Neuronal stem cell (in vitro differentiated cells): ENCODE measurements at regions not wholly inside any gene's neighbourhood (a gene's known extent, or its start where the extent isn't known, plus 50 kb on each side); places are given as distances from the start of the nearest gene placed in this dataset.
"Not testable (repeated sequence)": the region's sequence is repeated elsewhere in the genome, so short reads cannot be mapped to it uniquely, and the experiment has no call there.

Experiments
- DNase-seq: peaks from one replicate; pipeline ENCODE4 v3.0.0-alpha.2; 2013; ENCODE audit warnings: low spot score
- H2AFZ ChIP-seq: one replicate; pipeline ENCODE4 v1.6.1; 2013; ENCODE audit warnings: mild to moderate bottlenecking, low read length, inconsistent platforms
- H2AK5ac ChIP-seq: 2 replicates; pipeline ENCODE4 v1.6.1; 2013; ENCODE audit warnings: low read depth, mild to moderate bottlenecking, inconsistent platforms, low read length, moderate library complexity, mixed read lengths
- H2BK120ac ChIP-seq: 2 replicates; pipeline ENCODE4 v1.6.1; 2013; ENCODE audit warnings: low read depth, mild to moderate bottlenecking, inconsistent platforms, low read length, moderate library complexity, mixed read lengths
- H2BK12ac ChIP-seq: one replicate; pipeline ENCODE4 v1.6.1; 2013; ENCODE audit warnings: low read length, inconsistent platforms
- H2BK15ac ChIP-seq: 2 replicates; pipeline ENCODE4 v1.6.1; 2013; ENCODE audit warnings: mild to moderate bottlenecking, low read length, inconsistent platforms, mixed read lengths
- H2BK5ac ChIP-seq: one replicate; pipeline ENCODE4 v1.6.1; 2013; ENCODE audit warnings: inconsistent platforms, mild to moderate bottlenecking, low read length, moderate library complexity
- H3K14ac ChIP-seq: one replicate; pipeline ENCODE4 v1.6.1; 2013; ENCODE audit warnings: low read length, inconsistent platforms
- H3K18ac ChIP-seq: 2 replicates; pipeline ENCODE4 v1.6.1; 2013; ENCODE audit warnings: low read length, inconsistent platforms
- H3K23ac ChIP-seq: 2 replicates; pipeline ENCODE4 v1.6.1; 2013; ENCODE audit warnings: low read depth, mild to moderate bottlenecking, mixed read lengths, low read length, inconsistent platforms; ENCODE audit not compliant: poor library complexity
- H3K27ac ChIP-seq: replicated peaks from 3 replicates; pipeline ENCODE4 v1.5.1; 2013; ENCODE audit warnings: low read length, inconsistent platforms
- H3K27me3 ChIP-seq, 3 experiments: 2 replicates each; pipeline ENCODE4 v1.6.1; 2013; ENCODE audit warnings: low read length in 3 of 3, mild to moderate bottlenecking in 2 of 3, inconsistent platforms in 1 of 3, low read depth in 1 of 3, mixed read lengths in 1 of 3, moderate library complexity in 1 of 3; ENCODE audit not compliant: control insufficient read depth in 3 of 3, insufficient read depth in 3 of 3
- H3K36me3 ChIP-seq, 2 donors: replicated peaks in 1 of 2; 2 replicates each; pipeline ENCODE4 v1.6.1; 2013; ENCODE audit warnings: low read length in 2 of 2; ENCODE audit not compliant: control insufficient read depth in 2 of 2, insufficient read depth in 2 of 2
- H3K4ac ChIP-seq: 2 replicates; pipeline ENCODE4 v1.6.1; 2013; ENCODE audit warnings: inconsistent platforms, mild to moderate bottlenecking, low read length, moderate library complexity
- H3K4me1 ChIP-seq, 2 donors: 1 replicate in 1 of 2; 2 replicates in 1 of 2; pipeline ENCODE4 v1.6.1; 2013; ENCODE audit warnings: low read length in 2 of 2, low read depth in 1 of 2; ENCODE audit not compliant: control insufficient read depth in 2 of 2, insufficient read depth in 1 of 2
- H3K4me2 ChIP-seq: one replicate; pipeline ENCODE4 v1.6.1; 2013; ENCODE audit warnings: mild to moderate bottlenecking, low read length, inconsistent platforms; ENCODE audit not compliant: insufficient read depth, poor library complexity, severe bottlenecking
- H3K4me3 ChIP-seq, 2 donors: 2 replicates each; pipeline ENCODE4 v1.5.1; 2013; ENCODE audit warnings: low read length in 2 of 2, mild to moderate bottlenecking in 2 of 2, inconsistent platforms in 1 of 2, moderate library complexity in 1 of 2
- H3K79me1 ChIP-seq: one replicate; pipeline ENCODE4 v1.6.1; 2013; ENCODE audit warnings: low read depth, mild to moderate bottlenecking, inconsistent platforms, low read length, moderate library complexity
- H3K9ac ChIP-seq: one replicate; pipeline ENCODE4 v1.6.1; 2013; ENCODE audit warnings: mild to moderate bottlenecking, low read depth, low read length, inconsistent platforms; ENCODE audit not compliant: poor library complexity
- H3K9me3 ChIP-seq, 2 donors: replicated peaks in 1 of 2; 2 replicates each; pipeline versions ENCODE3 to v1.6.1; 2013; ENCODE audit warnings: low read length in 2 of 2, mild to moderate bottlenecking in 2 of 2, inconsistent platforms in 1 of 2, low read depth in 1 of 2, mixed read lengths in 1 of 2, moderate library complexity in 1 of 2; ENCODE audit not compliant: control insufficient read depth in 2 of 2, insufficient read depth in 1 of 2
- H4K8ac ChIP-seq: one replicate; pipeline ENCODE4 v1.6.1; 2013; ENCODE audit warnings: low read depth, mild to moderate bottlenecking, inconsistent platforms, low read length, moderate library complexity
- H4K91ac ChIP-seq: one replicate; pipeline ENCODE4 v1.6.1; 2013; ENCODE audit warnings: low read length, low read depth, mild to moderate bottlenecking, inconsistent platforms; ENCODE audit not compliant: poor library complexity
- WGBS, 2 donors: extraction: QIAGEN DNeasy Blood & Tissue Kit; methylation state at CpG; one replicate each; pipeline ENCODE4 v1.1.7; 2013; ENCODE audit warnings: missing lambda C conversion rate in 2 of 2, mixed read lengths in 1 of 2; ENCODE audit not compliant: insufficient read length in 2 of 2, insufficient replicate concordance in 1 of 2; ENCODE audit errors: extremely low coverage in 2 of 2; 5-methylcytosine and 5-hydroxymethylcytosine counted together

DNA sequence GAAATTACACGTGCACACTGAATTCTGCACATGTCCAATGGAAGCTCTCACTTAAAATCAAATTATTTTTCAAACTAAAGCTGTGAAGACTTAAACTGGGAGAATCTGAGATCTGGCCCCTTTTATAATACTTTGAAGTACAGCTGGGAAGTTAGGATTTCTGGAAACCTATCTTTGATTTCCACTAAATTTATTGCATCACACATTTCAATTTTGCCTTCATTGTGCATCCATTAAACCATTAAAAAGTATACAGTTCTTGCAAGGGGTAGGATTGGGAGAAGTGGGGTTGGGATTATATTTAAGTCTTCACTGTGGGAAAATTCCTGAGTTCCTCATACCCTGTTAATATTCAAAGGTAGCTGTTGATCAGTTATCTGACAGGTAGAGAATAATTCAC, 1229.6 kb upstream of the ZEB2 start:
- Histone ChIP-seq H3K18ac (no peak overlapping the region), H2BK120ac (no peak overlapping the region), H3K27ac (no peak overlapping the region), H3K14ac (no peak overlapping the region), H3K4me1 (peaks cover 6 to 9% of the 10 kb centered on the region in 2 donors), H3K4ac (no peak overlapping the region), H4K8ac (no peak overlapping the region), H2AK5ac (no peak overlapping the region), H3K36me3 (no peaks in the 10 kb centered on the region), H3K9ac (no peak overlapping the region), H4K91ac (no peak overlapping the region), H3K27me3 (no peaks in the 10 kb centered on the region), H2AFZ (no peak overlapping the region), H3K4me3 (no peak overlapping the region), H3K23ac (no peak overlapping the region), H3K9me3 (no peaks in the 10 kb centered on the region), H2BK5ac (no peak overlapping the region), H3K79me1 (no peaks in the 10 kb centered on the region), H2BK12ac (no peak overlapping the region), H3K4me2 (no peak overlapping the region), H2BK15ac (no peak overlapping the region)
- no peak for DNase-seq
- no CpG with 5 or more reads among the region's 1 CpG for WGBS, 2 donors

DNA sequence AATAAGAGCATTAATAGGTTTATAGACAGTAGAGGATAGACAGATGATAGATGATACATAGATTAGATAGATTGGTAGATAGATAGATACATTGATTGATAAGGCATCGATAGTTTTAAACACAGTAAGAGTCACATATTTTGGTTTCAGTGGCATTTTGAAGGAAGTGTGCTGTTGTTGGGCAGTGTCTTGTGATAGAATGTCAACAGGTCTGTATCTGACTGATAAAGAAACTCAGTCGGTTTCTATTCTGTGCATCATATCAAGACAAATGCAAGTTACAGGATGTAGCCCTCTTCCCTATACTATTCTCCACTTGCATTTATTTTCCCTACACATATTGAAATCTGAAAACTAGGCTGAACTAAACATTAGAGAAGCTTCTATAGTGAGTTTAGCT, 1229.0 kb upstream of the ZEB2 start:
- no peak overlapping the region for H3K4me3 ChIP-seq
- no peak overlapping the region for H2AFZ ChIP-seq

DNA sequence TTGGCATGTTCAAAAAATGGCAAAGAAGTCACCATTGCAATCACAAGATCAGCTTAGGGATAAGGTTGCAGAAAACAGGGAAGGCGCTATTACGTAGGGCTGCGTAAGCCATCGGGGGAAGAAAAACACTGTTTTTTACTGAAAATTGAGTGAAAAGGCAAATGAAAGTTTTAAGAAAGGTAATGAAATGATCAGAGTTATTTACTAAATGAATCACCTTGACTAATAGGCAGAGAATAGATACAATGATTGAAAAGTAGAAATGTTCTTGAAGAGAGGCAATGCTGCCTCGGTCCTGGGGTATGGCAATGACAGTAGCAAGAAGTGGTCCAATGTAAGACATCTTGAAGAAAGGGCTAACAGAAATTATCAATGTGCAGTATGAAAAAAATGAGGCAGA, 1227.8 kb upstream of the ZEB2 start:
- Histone ChIP-seq H3K9me3 (no peaks in the 10 kb centered on the region), H3K14ac (no peak overlapping the region), H3K4me3 (no peak overlapping the region), H2BK120ac (no peak overlapping the region), H3K4me1 (peaks cover 3 to 4% of the 10 kb centered on the region in 2 donors), H2AFZ (no peak overlapping the region), H3K4me2 (no peak overlapping the region), H2BK5ac (no peak overlapping the region), H3K36me3 (no peaks in the 10 kb centered on the region), H3K27me3 (no peaks in the 10 kb centered on the region), H3K9ac (no peak overlapping the region), H2AK5ac (no peak overlapping the region), H4K8ac (no peak overlapping the region), H2BK12ac (no peak overlapping the region), H3K79me1 (no peaks in the 10 kb centered on the region), H3K4ac (no peak overlapping the region), H3K18ac (no peak overlapping the region), H4K91ac (no peak overlapping the region), H2BK15ac (no peak overlapping the region), H3K27ac (no peak overlapping the region), H3K23ac (no peak overlapping the region)
- no peak for DNase-seq
- no CpG with 5 or more reads among the region's 5 CpGs for WGBS, 2 donors

More for the DNA sequence above, 1229.0 kb upstream of the ZEB2 start:
- WGBS, 2 donors, result no CpG with 5 or more reads among the region's 2 CpGs
- Histone ChIP-seq H3K4me1 (peaks cover 6 to 8% of the 10 kb centered on the region in 2 donors), H2AK5ac (no peak overlapping the region), H2BK5ac (no peak overlapping the region), H4K8ac (no peak overlapping the region), H2BK15ac (no peak overlapping the region), H3K27ac (no peak overlapping the region), H3K4ac (no peak overlapping the region), H3K4me2 (no peak overlapping the region), H4K91ac (no peak overlapping the region), H3K27me3 (no peaks in the 10 kb centered on the region), H3K9me3 (no peaks in the 10 kb centered on the region), H3K23ac (no peak overlapping the region), H2BK120ac (no peak overlapping the region), H2BK12ac (no peak overlapping the region), H3K36me3 (no peaks in the 10 kb centered on the region), H3K18ac (no peak overlapping the region), H3K14ac (no peak overlapping the region), H3K9ac (no peak overlapping the region), H3K79me1 (no peaks in the 10 kb centered on the region)
- no peak for DNase-seq

DNA sequence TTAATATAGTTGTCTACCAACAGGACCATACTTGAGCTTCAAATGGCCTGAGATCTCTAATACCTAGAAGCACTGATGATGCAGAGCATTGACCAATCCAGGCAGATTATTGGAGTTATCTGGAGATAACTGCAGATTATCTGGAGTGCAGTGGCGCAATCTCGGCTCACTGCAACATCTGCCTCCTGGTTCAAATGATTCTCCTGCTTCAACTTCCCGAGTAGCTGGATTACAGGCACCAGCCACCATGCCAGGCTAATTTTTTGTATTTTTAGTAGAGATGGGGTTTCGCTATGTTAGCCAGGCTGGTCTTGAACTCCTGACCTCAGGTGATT, 1225.4 kb upstream of the ZEB2 start:
- H4K91ac ChIP-seq, DNase-seq, H2BK5ac ChIP-seq, H2AFZ ChIP-seq, H3K4me2 ChIP-seq, H4K8ac ChIP-seq, H3K27ac ChIP-seq, H3K4ac ChIP-seq, H3K36me3 ChIP-seq, H2BK120ac ChIP-seq, H3K9me3 ChIP-seq, H2AK5ac ChIP-seq, H3K4me1 ChIP-seq, H3K18ac ChIP-seq, H3K79me1 ChIP-seq, H3K14ac ChIP-seq, H3K23ac ChIP-seq, H2BK15ac ChIP-seq, H3K9ac ChIP-seq, H2BK12ac ChIP-seq, H3K4me3 ChIP-seq, H3K27me3 ChIP-seq: not testable (repeated sequence)
- no CpG with 5 or more reads among the region's 4 CpGs for WGBS, 2 donors
